H1 (cell line): ENCODE measurements at regions not wholly inside any gene's neighbourhood (a gene's known extent, or its start where the extent isn't known, plus 50 kb on each side); places are given as distances from the start of the nearest gene placed in this dataset.

Experiments used
- CTCF ChIA-PET: fragments of 300-600 bp; sonication (Branson Sonifier 250); formaldehyde crosslinking; loops from one replicate; lab custom pipeline; 2021; ENCODE audit not compliant: partially characterized antibody; lab: Charles Lee
- POLR2A ChIA-PET: fragments of 300-600 bp; sonication (Branson Sonifier 250); formaldehyde crosslinking; loops from one replicate; lab custom pipeline; 2021; ENCODE audit warnings: inconsistent platforms; ENCODE audit not compliant: partially characterized antibody; lab: Charles Lee
- DNase-seq, 2 experiments: peaks; one replicate each; pipeline versions ENCODE4 v3.0.0 to v3.0.0-alpha.2; 2010 to 2022; ENCODE audit warnings: low spot score in 2 of 2, low read depth in 1 of 2, mixed read lengths in 1 of 2
- FAIRE-seq: peaks from 2 replicates; lab custom pipeline; 2011; peaks lifted over from hg19 to GRCh38; lab: Jason Lieb, UNC
- H2AFZ ChIP-seq: 2 replicates; pipeline ENCODE4 v1.8.1; 2012; ENCODE audit warnings: low read length, inconsistent platforms
- H2AK5ac ChIP-seq: 2 replicates; pipeline ENCODE4 v1.6.1; 2013; ENCODE audit warnings: low read depth, low read length
- H2BK120ac ChIP-seq: replicated peaks from 2 replicates; pipeline ENCODE3; 2013; ENCODE audit warnings: low read depth, low read length, inconsistent platforms
- H2BK12ac ChIP-seq: 2 replicates; pipeline ENCODE4 v1.6.1; 2013; ENCODE audit warnings: low read depth, low read length
- H2BK15ac ChIP-seq: 2 replicates; pipeline ENCODE4 v1.6.1; 2013; ENCODE audit warnings: low read length
- H2BK20ac ChIP-seq: 2 replicates; pipeline ENCODE4 v1.6.1; 2013; ENCODE audit warnings: low read length
- H2BK5ac ChIP-seq: 2 replicates; pipeline ENCODE4 v1.6.1; 2013; ENCODE audit warnings: low read depth, low read length
- H3K14ac ChIP-seq: 2 replicates; pipeline ENCODE4 v1.6.1; 2013; ENCODE audit warnings: inconsistent platforms; ENCODE audit not compliant: insufficient read length
- H3K18ac ChIP-seq: 2 replicates; pipeline ENCODE4 v1.6.1; 2013; ENCODE audit warnings: low read length; ENCODE audit errors: extremely low read depth
- H3K23ac ChIP-seq: 2 replicates; pipeline ENCODE4 v1.6.1; 2013; ENCODE audit warnings: inconsistent platforms; ENCODE audit not compliant: insufficient read length
- H3K23me2 ChIP-seq: 2 replicates; pipeline ENCODE4 v1.6.1; 2013; ENCODE audit warnings: low read depth, low read length
- H3K27ac ChIP-seq: 2 replicates; pipeline ENCODE4 v1.6.1; 2011; ENCODE audit warnings: low read depth, low read length, inconsistent platforms
- H3K27me3 ChIP-seq, 4 experiments: replicated peaks in 1 of 4; 1 replicate in 1 of 4; 2 replicates in 3 of 4; pipeline versions ENCODE4 v1.6.1 to v1.8.1; 2011 to 2013; ENCODE audit warnings: low read length in 3 of 4, mild to moderate bottlenecking in 3 of 4, inconsistent platforms in 2 of 4, mixed read lengths in 2 of 4, moderate library complexity in 1 of 4; ENCODE audit not compliant: control insufficient read depth in 3 of 4, insufficient read depth in 3 of 4; ENCODE audit errors: extremely low read depth in 1 of 4
- H3K36me3 ChIP-seq, 4 experiments: 2 replicates each; pipeline versions ENCODE4 v1.6.1 to v1.8.1; 2011 to 2013; ENCODE audit warnings: mild to moderate bottlenecking in 4 of 4, low read length in 3 of 4, moderate library complexity in 2 of 4, control low read depth in 1 of 4, inconsistent platforms in 1 of 4; ENCODE audit not compliant: insufficient read depth in 4 of 4, control insufficient read depth in 2 of 4
- H3K4ac ChIP-seq: replicated peaks from 2 replicates; pipeline ENCODE3; 2013; ENCODE audit warnings: low read length, low read depth, mixed read lengths, inconsistent platforms; ENCODE audit not compliant: insufficient read length
- H3K4me1 ChIP-seq, 4 experiments: replicated peaks in 1 of 4; 1 replicate in 1 of 4; 2 replicates in 3 of 4; pipeline versions ENCODE4 v1.6.1 to v1.8.1; 2011 to 2013; ENCODE audit warnings: low read length in 3 of 4, inconsistent platforms in 2 of 4, mixed read lengths in 1 of 4; ENCODE audit not compliant: insufficient read depth in 4 of 4, control insufficient read depth in 3 of 4
- H3K4me2 ChIP-seq, 2 experiments: 2 replicates each; pipeline versions ENCODE4 v1.6.1 to v1.8.1; 2011 to 2013; ENCODE audit warnings: low read depth in 2 of 2, low read length in 2 of 2, control low read depth in 1 of 2, inconsistent platforms in 1 of 2, mild to moderate bottlenecking in 1 of 2; ENCODE audit not compliant: insufficient read depth in 1 of 2
- H3K4me3 ChIP-seq, 4 experiments: fragments of 200-600, 300-600 bp in 1 of 4; sonication (generic), shearing (Covaris generic), sonication (Bioruptor Twin) in 1 of 4; 2 replicates each; pipeline versions ENCODE4 v1.5.1 to v1.8.1; 2011 to 2016; ENCODE audit warnings: low read length in 4 of 4, low read depth in 3 of 4, control low read depth in 2 of 4, inconsistent platforms in 2 of 4, mild to moderate bottlenecking in 2 of 4, mixed read lengths in 1 of 4, moderate library complexity in 1 of 4; ENCODE audit not compliant: insufficient read depth in 2 of 4; ENCODE audit errors: extremely low read depth in 1 of 4
- H3K56ac ChIP-seq: replicated peaks from 2 replicates; pipeline ENCODE3; 2013; ENCODE audit warnings: low read depth, mild to moderate bottlenecking, mixed read lengths, low read length, inconsistent platforms; ENCODE audit not compliant: insufficient read length
- H3K79me1 ChIP-seq: 2 replicates; pipeline ENCODE4 v1.6.1; 2013; ENCODE audit warnings: low read depth, low read length, control low read depth
- H3K79me2 ChIP-seq, 2 experiments: 2 replicates each; pipeline versions ENCODE4 v1.6.1 to v1.8.1; 2012 to 2013; ENCODE audit warnings: low read length in 2 of 2, mild to moderate bottlenecking in 2 of 2, inconsistent platforms in 1 of 2; ENCODE audit not compliant: insufficient read depth in 2 of 2, control insufficient read depth in 1 of 2
- H3K9ac ChIP-seq, 4 experiments: replicated peaks in 1 of 4; 1 replicate in 1 of 4; 2 replicates in 3 of 4; pipeline versions ENCODE4 v1.6.1 to v1.8.1; 2011 to 2013; ENCODE audit warnings: low read depth in 3 of 4, low read length in 3 of 4, control low read depth in 2 of 4, mild to moderate bottlenecking in 2 of 4, moderate library complexity in 2 of 4, inconsistent platforms in 1 of 4; ENCODE audit errors: extremely low read depth in 1 of 4
- H3K9me3 ChIP-seq, 2 experiments: 2 replicates each; pipeline versions ENCODE4 v1.6.1 to v1.8.1; 2012 to 2013; ENCODE audit warnings: mild to moderate bottlenecking in 2 of 2, moderate library complexity in 2 of 2, control low read depth in 1 of 2, inconsistent platforms in 1 of 2, low read depth in 1 of 2, low read length in 1 of 2, mixed read lengths in 1 of 2; ENCODE audit not compliant: insufficient read depth in 2 of 2
- H4K20me1 ChIP-seq, 2 experiments: replicated peaks in 1 of 2; 2 replicates each; pipeline versions ENCODE3 to v1.8.1; 2011 to 2013; ENCODE audit warnings: inconsistent platforms in 2 of 2, low read length in 2 of 2, mild to moderate bottlenecking in 1 of 2; ENCODE audit not compliant: insufficient read depth in 2 of 2, control insufficient read depth in 1 of 2
- H4K5ac ChIP-seq: 2 replicates; pipeline ENCODE4 v1.6.1; 2013; ENCODE audit warnings: low read length, low read depth, mixed read lengths, inconsistent platforms; ENCODE audit not compliant: insufficient read length
- H4K8ac ChIP-seq: 2 replicates; pipeline ENCODE4 v1.8.0; 2013; ENCODE audit warnings: mild to moderate bottlenecking, moderate library complexity, low read length, inconsistent platforms; ENCODE audit not compliant: insufficient read depth; ENCODE audit errors: extremely low read depth
- H4K91ac ChIP-seq: replicated peaks from 2 replicates; pipeline ENCODE3; 2013; ENCODE audit warnings: low read length, mixed read lengths, inconsistent platforms; ENCODE audit not compliant: insufficient read length
- ASH2L ChIP-seq: fragments of 200-600, 300-600 bp; sonication (generic); IDR thresholded peaks from one replicate; pipeline ENCODE4 v1.7.1; 2017; ENCODE audit warnings: low read length
- BRCA1 ChIP-seq: IDR thresholded peaks from 2 replicates; pipeline ENCODE4 v1.6.1; 2012; ENCODE audit warnings: low read depth, low read length, improper control_type of control experiment
- WGBS, 2 experiments: shearing (Covaris generic) in 1 of 2; methylation state at CpG; one replicate each; pipeline versions ENCODE4 v1.1.6 to v1.1.7; 2013 to 2015; ENCODE audit warnings: low lambda C conversion rate in 2 of 2, mixed read lengths in 2 of 2, inconsistent platforms in 1 of 2, low coverage in 1 of 2, missing lambda C conversion rate in 1 of 2; ENCODE audit not compliant: insufficient replicate concordance in 2 of 2, insufficient coverage in 1 of 2, insufficient read length in 1 of 2; ENCODE audit errors: extremely low coverage in 1 of 2, missing lambda C conversion rate in 1 of 2; 5-methylcytosine and 5-hydroxymethylcytosine counted together

- 78% methylated on average over 7 of the region's 7 CpGs; no CpG with 5 or more reads in 1 of the 2 experiments for WGBS, 2 experiments
- Histone ChIP-seq H3K79me1 (no peaks in the 10 kb centered on the region), H4K8ac (no peak overlapping the region), H3K4me2 (peak overlapping the region; percentile 10 to 42; a peak in 2 of 4 replicates), H4K5ac (no peak overlapping the region), H3K27ac (0 out of 2 replicates have a peak overlapping the region, but pooled peaks have one; percentile 11), H4K91ac (no peak overlapping the region), H3K4me3 (no peak overlapping the region), H3K14ac (no peak overlapping the region), H3K27me3 (no peaks in the 10 kb centered on the region), H3K36me3 (no peaks in the 10 kb centered on the region; a peak in 1 of 8 replicates), H3K4ac (no peak overlapping the region), H3K9me3 (peaks cover 4 to 11% of the 10 kb centered on the region in 2 experiments; a peak in 3 of 4 replicates), H3K4me1 (peaks cover 0 to 10% (median 4%) of the 10 kb centered on the region in 4 experiments; a peak in 1 of 7 replicates), H3K23ac (no peak overlapping the region), H2BK20ac (no peak overlapping the region), H2BK12ac (no peak overlapping the region), H3K79me2 (no peaks in the 10 kb centered on the region), H3K23me2 (no peaks in the 10 kb centered on the region), H2BK120ac (no peak overlapping the region), H3K56ac (no peak overlapping the region), H2BK5ac (no peak overlapping the region), H3K9ac (no peak overlapping the region), H3K18ac (no peak overlapping the region), H2BK15ac (no peak overlapping the region), H2AFZ (peak overlapping the region; percentile 87), H4K20me1 (no peaks in the 10 kb centered on the region), H2AK5ac (no peak overlapping the region)
- TF ChIP-seq ASH2L: peak; percentile 36
- TF ChIP-seq BRCA1: no peak
- DNase-seq (no peak), FAIRE-seq (peak; percentile 57)
- CTCF ChIA-PET: interaction anchor here (1.0 to 2.0 kb wide), 4 partner anchors 12 to 187 kb away, joined by 3 to 4 read pairs (median 4); no protein-coding TSS in a partner anchor
- POLR2A ChIA-PET: interaction anchor here (0.6 to 0.9 kb wide), 2 partner anchors 213 to 677 kb away, joined by 3 read pairs; partner anchors contain the start of gene MMADHC
Observed at GRCh38 chr2:149800624-149801542, 213.3 kb upstream of the MMADHC start.
